ENCODE measurements at regions not wholly inside any gene's neighbourhood (a gene's known extent, or its start where the extent isn't known, plus 50 kb on each side); places are given as distances from the start of the nearest gene placed in this dataset.

DNA sequence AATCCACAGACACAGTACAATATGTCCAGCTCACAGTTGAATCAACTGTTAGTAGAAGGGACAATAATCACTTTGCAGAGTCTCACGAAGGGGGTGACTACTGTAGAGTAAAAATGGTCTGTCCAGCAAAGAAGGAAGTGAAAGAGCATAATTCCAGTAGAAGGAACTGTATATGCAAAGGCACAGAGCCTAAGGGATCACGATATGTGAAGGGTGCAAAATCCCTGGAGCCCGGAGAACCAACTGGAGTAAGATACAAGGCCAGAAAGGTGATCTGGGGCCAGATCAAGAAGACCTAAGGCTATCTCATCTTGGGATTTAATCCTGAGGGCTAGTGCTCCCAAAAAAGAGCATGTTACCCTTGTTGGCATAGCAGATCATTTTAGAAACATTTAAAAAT, 192.7 kb upstream of the LDB2 start:
- no peak for DNase-seq
- Histone ChIP-seq H3K9me3 (no peaks in the 10 kb centered on the region), H3K4me3 (no peak overlapping the region), H3K27ac (no peak overlapping the region), H3K27me3 (no peaks in the 10 kb centered on the region), H3K36me3 (replicated peaks in 1 of 2; ENCODE audit: insufficient read depth in 1 of 2, low read depth in 2 of 2) (no peaks in the 10 kb centered on the region), H3K4me1 (no peaks in the 10 kb centered on the region)
- no peak for ATAC-seq
- TF ChIP-seq, protein P1, sequence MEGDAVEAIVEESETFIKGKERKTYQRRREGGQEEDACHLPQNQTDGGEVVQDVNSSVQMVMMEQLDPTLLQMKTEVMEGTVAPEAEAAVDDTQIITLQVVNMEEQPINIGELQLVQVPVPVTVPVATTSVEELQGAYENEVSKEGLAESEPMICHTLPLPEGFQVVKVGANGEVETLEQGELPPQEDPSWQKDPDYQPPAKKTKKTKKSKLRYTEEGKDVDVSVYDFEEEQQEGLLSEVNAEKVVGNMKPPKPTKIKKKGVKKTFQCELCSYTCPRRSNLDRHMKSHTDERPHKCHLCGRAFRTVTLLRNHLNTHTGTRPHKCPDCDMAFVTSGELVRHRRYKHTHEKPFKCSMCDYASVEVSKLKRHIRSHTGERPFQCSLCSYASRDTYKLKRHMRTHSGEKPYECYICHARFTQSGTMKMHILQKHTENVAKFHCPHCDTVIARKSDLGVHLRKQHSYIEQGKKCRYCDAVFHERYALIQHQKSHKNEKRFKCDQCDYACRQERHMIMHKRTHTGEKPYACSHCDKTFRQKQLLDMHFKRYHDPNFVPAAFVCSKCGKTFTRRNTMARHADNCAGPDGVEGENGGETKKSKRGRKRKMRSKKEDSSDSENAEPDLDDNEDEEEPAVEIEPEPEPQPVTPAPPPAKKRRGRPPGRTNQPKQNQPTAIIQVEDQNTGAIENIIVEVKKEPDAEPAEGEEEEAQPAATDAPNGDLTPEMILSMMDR (IDR thresholded peaks at IDR 0.05): no peak
- TF ChIP-seq POLR2A (IDR thresholded peaks at IDR 0.05): no peak
- 63 to 72% methylated on average over 3 of the region's 3 CpGs for WGBS, 2 donors
- intact Hi-C loops (cut with DNase I): no loop called here

DNA sequence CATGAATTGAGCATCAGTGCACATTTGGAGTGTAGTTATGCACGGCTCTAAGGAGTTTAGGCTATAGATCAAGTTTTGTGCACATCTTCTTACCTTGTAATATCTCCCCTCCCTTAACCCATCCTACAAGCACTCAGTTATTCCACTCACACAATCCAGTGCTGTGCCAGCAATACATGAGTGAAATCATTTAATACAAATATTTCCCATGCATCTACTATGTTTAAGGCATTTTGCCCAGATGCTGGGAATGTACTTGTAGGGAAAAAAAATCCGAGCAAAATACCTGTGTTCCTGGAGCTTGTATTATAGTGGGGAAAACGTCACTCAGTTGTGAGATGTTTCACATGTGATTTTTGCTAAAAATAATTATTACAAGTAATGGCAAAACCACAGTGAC, 191.6 kb upstream of the LDB2 start:
- no peak overlapping the region for H3K4me3 ChIP-seq
- DNase-seq (no peak), ATAC-seq (no peak)
- 53 to 58% methylated on average over 3 of the region's 3 CpGs for WGBS, 2 donors
- TF ChIP-seq POLR2A (IDR thresholded peaks at IDR 0.05): no peak
- TF ChIP-seq, protein P1 (IDR thresholded peaks at IDR 0.05): no peak
- H3K27me3 ChIP-seq: no peaks in the 10 kb centered on the region
- no peak overlapping the region for H3K27ac ChIP-seq
- no peaks in the 10 kb centered on the region for H3K4me1 ChIP-seq
- no peaks in the 10 kb centered on the region for H3K9me3 ChIP-seq
- intact Hi-C loops (cut with DNase I): no loop called here
- H3K36me3 ChIP-seq (replicated peaks in 1 of 2; ENCODE audit: insufficient read depth in 1 of 2, low read depth in 2 of 2): no peaks in the 10 kb centered on the region

DNA sequence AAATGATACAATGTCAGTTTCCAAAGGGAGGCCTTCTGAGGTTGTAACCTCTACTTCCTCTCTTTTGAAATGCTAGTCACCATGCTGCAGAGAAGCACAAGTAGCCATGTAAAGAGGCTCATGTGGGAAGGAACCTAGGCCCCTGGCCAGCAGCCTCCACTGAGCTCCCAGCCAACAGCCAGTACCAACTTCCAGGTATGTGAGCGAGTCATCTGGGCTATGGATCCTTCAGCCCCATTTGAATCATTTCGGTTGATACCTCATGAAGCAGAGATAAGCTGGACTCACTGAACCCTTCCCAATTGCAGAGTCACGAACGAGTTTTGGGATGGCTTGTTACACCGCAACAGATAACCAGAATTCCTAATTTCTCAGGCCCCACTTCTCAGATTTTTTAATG, 187.0 kb upstream of the LDB2 start:
- 67 to 81% methylated on average over 5 of the region's 5 CpGs for WGBS, 2 donors
- H3K4me1 ChIP-seq: no peaks in the 10 kb centered on the region
- ATAC-seq (no peak), DNase-seq (no peak)
- intact Hi-C loops (cut with DNase I): no loop called here
- no peak overlapping the region for H3K4me3 ChIP-seq
- no peak for TF ChIP-seq POLR2A (IDR thresholded peaks at IDR 0.05)
- TF ChIP-seq, protein P1 (IDR thresholded peaks at IDR 0.05): no peak
- H3K9me3 ChIP-seq: no peaks in the 10 kb centered on the region
- no peaks in the 10 kb centered on the region for H3K36me3 ChIP-seq (replicated peaks in 1 of 2; ENCODE audit: insufficient read depth in 1 of 2, low read depth in 2 of 2)
- no peak overlapping the region for H3K27ac ChIP-seq
- no peaks in the 10 kb centered on the region for H3K27me3 ChIP-seq

DNA sequence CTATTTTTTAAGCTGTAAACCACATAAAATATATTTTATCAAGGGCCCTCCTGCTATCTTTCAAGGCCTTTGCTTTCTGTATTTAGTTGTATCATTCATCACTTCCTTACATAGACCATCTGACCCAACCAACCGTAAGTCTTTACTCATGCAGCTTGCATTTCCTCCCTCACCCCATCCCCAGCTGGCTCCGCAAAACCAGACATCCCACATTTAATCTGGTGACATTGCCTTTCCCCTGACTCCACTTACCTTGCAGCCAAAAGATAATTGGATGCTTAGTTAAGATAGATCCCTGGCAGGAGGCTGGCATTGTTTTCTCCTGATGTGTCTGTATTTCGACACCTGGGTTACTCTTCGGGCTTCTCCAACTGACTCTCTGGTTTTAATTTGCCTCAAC, 183.7 kb upstream of the LDB2 start:
- WGBS, 2 donors: 76 to 82% methylated on average over 4 of the region's 4 CpGs
- intact Hi-C loops (cut with DNase I): no loop called here
- no peak for ATAC-seq

DNA sequence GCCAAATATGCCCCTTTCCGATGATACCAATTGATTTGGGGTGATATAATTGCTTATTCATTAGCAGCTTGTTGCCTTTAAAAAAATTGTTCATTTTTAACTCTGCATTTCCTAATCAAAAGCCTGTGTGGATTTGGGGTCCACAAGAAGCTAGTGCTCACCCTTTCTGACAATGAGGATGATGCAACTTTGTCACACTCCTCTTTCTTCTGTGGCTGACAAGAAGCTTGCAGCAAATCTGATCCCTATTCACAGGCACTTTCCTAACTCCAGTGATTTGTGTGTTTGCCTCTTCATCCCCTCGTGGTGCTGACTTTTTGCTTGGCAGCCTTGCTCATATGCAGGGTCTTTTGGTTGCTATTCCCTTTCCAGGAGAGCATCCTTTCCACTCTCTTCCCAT, 182.7 kb upstream of the LDB2 start:
- DNase-seq (no peak), ATAC-seq (no peak)
- Histone ChIP-seq H3K9me3 (no peaks in the 10 kb centered on the region), H3K4me1 (no peaks in the 10 kb centered on the region), H3K4me3 (no peak overlapping the region), H3K27ac (no peak overlapping the region), H3K27me3 (no peaks in the 10 kb centered on the region), H3K36me3 (replicated peaks in 1 of 2; ENCODE audit: insufficient read depth in 1 of 2, low read depth in 2 of 2) (no peaks in the 10 kb centered on the region)
- WGBS, 2 donors: 55 to 60% methylated on average over 2 of the region's 2 CpGs
- TF ChIP-seq, protein P1 (IDR thresholded peaks at IDR 0.05): no peak
- TF ChIP-seq POLR2A (IDR thresholded peaks at IDR 0.05): no peak
- intact Hi-C loops (cut with DNase I): no loop called here

More for the DNA sequence above, 183.7 kb upstream of the LDB2 start:
- Histone ChIP-seq H3K4me3 (no peak overlapping the region), H3K27ac (no peak overlapping the region), H3K36me3 (replicated peaks in 1 of 2; ENCODE audit: insufficient read depth in 1 of 2, low read depth in 2 of 2) (no peaks in the 10 kb centered on the region), H3K27me3 (no peaks in the 10 kb centered on the region), H3K9me3 (no peaks in the 10 kb centered on the region), H3K4me1 (no peaks in the 10 kb centered on the region)
- no peak for DNase-seq
- TF ChIP-seq, protein P1 (IDR thresholded peaks at IDR 0.05): no peak
- TF ChIP-seq POLR2A (IDR thresholded peaks at IDR 0.05): no peak

All from body of pancreas (tissue), 4 donors.